Neural cell (in vitro differentiated cells): ENCODE measurements at regions not wholly inside any gene's neighbourhood (a gene's known extent, or its start where the extent isn't known, plus 50 kb on each side); places are given as distances from the start of the nearest gene placed in this dataset.

Source experiments
- H2AFZ ChIP-seq: fragments of 200-600, 300-800 bp; sonication (generic), shearing (Covaris generic); 2 replicates; pipeline ENCODE4 v1.6.0; 2014; ENCODE audit warnings: low read depth, mild to moderate bottlenecking, antibody characterized with exemption, low read length, moderate library complexity
- H3F3A ChIP-seq: fragments of 200-600 bp; shearing (Covaris generic); 2 replicates; pipeline ENCODE4 v1.6.1; 2016; ENCODE audit warnings: mild to moderate bottlenecking, moderate library complexity, mixed read lengths, antibody characterized with exemption, low read length; ENCODE audit not compliant: insufficient read depth, poor library complexity, severe bottlenecking
- H3K27ac ChIP-seq: fragments of 200-600, 300-800 bp; sonication (generic), shearing (Covaris generic); 2 replicates; pipeline ENCODE4 v1.5.1; 2014; ENCODE audit warnings: mild to moderate bottlenecking, low read length, moderate library complexity
- H3K27me3 ChIP-seq: fragments of 300-800, 200-600 bp; sonication (generic), shearing (Covaris generic); 2 replicates; pipeline ENCODE4 v1.6.0; 2014; ENCODE audit warnings: mild to moderate bottlenecking, low read depth, low read length, moderate library complexity; ENCODE audit not compliant: insufficient read depth
- H3K36me3 ChIP-seq: fragments of 300-800, 200-600 bp; sonication (generic), shearing (Covaris generic); 2 replicates; pipeline ENCODE4 v1.5.1; 2014; ENCODE audit warnings: mild to moderate bottlenecking, antibody characterized with exemption, low read length, moderate library complexity; ENCODE audit not compliant: insufficient read depth
- H3K4me2 ChIP-seq: fragments of 300-800, 200-600 bp; sonication (generic), shearing (Covaris generic); 2 replicates; pipeline ENCODE4 v1.6.0; 2014; ENCODE audit warnings: mild to moderate bottlenecking, low read length
- H3K4me3 ChIP-seq: fragments of 300-800, 200-600 bp; sonication (generic), shearing (Covaris generic); 2 replicates; pipeline ENCODE4 v1.5.1; 2014; ENCODE audit warnings: mild to moderate bottlenecking, low read length, moderate library complexity
- H3K79me2 ChIP-seq: fragments of 200-600 bp; shearing (Covaris generic); replicated peaks from 2 replicates; pipeline ENCODE4 v1.6.0; 2014; ENCODE audit warnings: mild to moderate bottlenecking, low read length, moderate library complexity; ENCODE audit not compliant: insufficient read depth
- H3K9ac ChIP-seq: fragments of 300-800, 200-600 bp; sonication (generic), shearing (Covaris generic); 2 replicates; pipeline ENCODE4 v1.6.1; 2016; ENCODE audit warnings: mild to moderate bottlenecking, low read length, mixed read lengths
- H3K9me2 ChIP-seq: fragments of 200-600 bp; shearing (Covaris generic); 2 replicates; pipeline ENCODE4 v1.6.1; 2016; ENCODE audit warnings: mild to moderate bottlenecking, low read length, mixed read lengths; ENCODE audit not compliant: insufficient read depth
- H3K9me3 ChIP-seq: fragments of 200-600, 300-800 bp; sonication (generic), shearing (Covaris generic); 2 replicates; pipeline ENCODE4 v1.6.1; 2016; ENCODE audit warnings: mild to moderate bottlenecking, mixed run types, low read length, moderate library complexity, mixed read lengths
- H4K20me1 ChIP-seq: fragments of 200-600 bp; shearing (Covaris generic); 2 replicates; pipeline ENCODE4 v1.6.1; 2016; ENCODE audit warnings: mild to moderate bottlenecking, mixed run types; ENCODE audit not compliant: insufficient read depth
- EP300 ChIP-seq: fragments of 450-650 bp; conservative IDR thresholded peaks from 2 replicates; pipeline ENCODE4 v1.6.1; 2014; ENCODE audit warnings: antibody characterized with exemption, mild to moderate bottlenecking, moderate library complexity; ENCODE audit not compliant: poor library complexity, severe bottlenecking
- EZH2 ChIP-seq: fragments of 200-600, 300-800 bp; shearing (Covaris generic), sonication (generic); IDR thresholded peaks from 2 replicates; pipeline ENCODE4 v1.6.1; 2014; ENCODE audit warnings: antibody characterized with exemption, low read length, borderline replicate concordance, mild to moderate bottlenecking; ENCODE audit not compliant: insufficient read depth, poor library complexity, severe bottlenecking
- MXI1 ChIP-seq: fragments of 450-650 bp; conservative IDR thresholded peaks from 2 replicates; pipeline ENCODE4 v1.6.1; 2014; ENCODE audit warnings: antibody characterized with exemption, mild to moderate bottlenecking; ENCODE audit not compliant: poor library complexity, severe bottlenecking
- POLR2AphosphoS5 ChIP-seq: IDR thresholded peaks from 2 replicates; pipeline ENCODE4 v1.6.1; 2012
- RAD21 ChIP-seq: fragments of 450-650 bp; conservative IDR thresholded peaks from 2 replicates; pipeline ENCODE4 v1.6.1; 2014; ENCODE audit warnings: antibody characterized with exemption, mild to moderate bottlenecking, moderate library complexity
- SMC3 ChIP-seq: fragments of 450-650 bp; conservative IDR thresholded peaks from 2 replicates; pipeline ENCODE4 v1.6.1; 2014; ENCODE audit warnings: antibody characterized with exemption, mild to moderate bottlenecking, moderate library complexity; ENCODE audit not compliant: poor library complexity
- TAF1 ChIP-seq: IDR thresholded peaks from 2 replicates; pipeline ENCODE4 v1.6.1; 2012; ENCODE audit warnings: low read depth
- TF ChIP-seq, protein P1 (sequence below): IDR thresholded peaks from 2 replicates; pipeline ENCODE4 v1.6.1; 2012; ENCODE audit warnings: borderline replicate concordance
- TF ChIP-seq, protein P2 (sequence below): fragments of 450-650 bp; IDR thresholded peaks from 2 replicates; pipeline ENCODE4 v1.5.1; 2014; ENCODE audit warnings: antibody characterized with exemption, mild to moderate bottlenecking, moderate library complexity; ENCODE audit not compliant: poor library complexity, severe bottlenecking

DNA sequence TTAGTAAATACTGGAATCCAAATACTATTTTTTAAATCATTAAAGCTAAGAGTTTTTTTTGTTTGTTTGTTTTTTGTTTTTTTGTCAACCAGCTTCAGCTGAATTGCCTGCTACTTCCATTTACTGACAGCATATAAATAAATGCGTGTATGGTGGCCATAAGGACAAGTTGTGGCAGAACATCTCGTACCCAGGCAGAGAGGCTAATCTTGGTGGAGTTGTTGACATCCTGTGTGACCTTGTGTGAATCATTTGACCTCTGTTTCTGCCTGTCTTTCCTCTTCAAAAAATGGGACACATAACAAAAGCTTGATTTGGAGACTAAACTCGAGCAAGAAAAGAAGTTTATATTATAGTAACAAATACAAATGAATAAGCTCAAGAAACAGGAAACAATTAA, 734.2 kb downstream of the MCTP2 start:
- no peaks in the 10 kb centered on the region for H3K9me2 ChIP-seq
- H4K20me1 ChIP-seq: no peaks in the 10 kb centered on the region
- no peak overlapping the region for H3K4me3 ChIP-seq
- no peaks in the 10 kb centered on the region for H3K79me2 ChIP-seq
- TF ChIP-seq MXI1: no peak
- no peak for TF ChIP-seq TAF1
- TF ChIP-seq EP300: no peak
- no peak for TF ChIP-seq EZH2
- no peak for TF ChIP-seq SMC3
- no peak for TF ChIP-seq RAD21
- no peak for TF ChIP-seq POLR2AphosphoS5
- TF ChIP-seq, protein P1, sequence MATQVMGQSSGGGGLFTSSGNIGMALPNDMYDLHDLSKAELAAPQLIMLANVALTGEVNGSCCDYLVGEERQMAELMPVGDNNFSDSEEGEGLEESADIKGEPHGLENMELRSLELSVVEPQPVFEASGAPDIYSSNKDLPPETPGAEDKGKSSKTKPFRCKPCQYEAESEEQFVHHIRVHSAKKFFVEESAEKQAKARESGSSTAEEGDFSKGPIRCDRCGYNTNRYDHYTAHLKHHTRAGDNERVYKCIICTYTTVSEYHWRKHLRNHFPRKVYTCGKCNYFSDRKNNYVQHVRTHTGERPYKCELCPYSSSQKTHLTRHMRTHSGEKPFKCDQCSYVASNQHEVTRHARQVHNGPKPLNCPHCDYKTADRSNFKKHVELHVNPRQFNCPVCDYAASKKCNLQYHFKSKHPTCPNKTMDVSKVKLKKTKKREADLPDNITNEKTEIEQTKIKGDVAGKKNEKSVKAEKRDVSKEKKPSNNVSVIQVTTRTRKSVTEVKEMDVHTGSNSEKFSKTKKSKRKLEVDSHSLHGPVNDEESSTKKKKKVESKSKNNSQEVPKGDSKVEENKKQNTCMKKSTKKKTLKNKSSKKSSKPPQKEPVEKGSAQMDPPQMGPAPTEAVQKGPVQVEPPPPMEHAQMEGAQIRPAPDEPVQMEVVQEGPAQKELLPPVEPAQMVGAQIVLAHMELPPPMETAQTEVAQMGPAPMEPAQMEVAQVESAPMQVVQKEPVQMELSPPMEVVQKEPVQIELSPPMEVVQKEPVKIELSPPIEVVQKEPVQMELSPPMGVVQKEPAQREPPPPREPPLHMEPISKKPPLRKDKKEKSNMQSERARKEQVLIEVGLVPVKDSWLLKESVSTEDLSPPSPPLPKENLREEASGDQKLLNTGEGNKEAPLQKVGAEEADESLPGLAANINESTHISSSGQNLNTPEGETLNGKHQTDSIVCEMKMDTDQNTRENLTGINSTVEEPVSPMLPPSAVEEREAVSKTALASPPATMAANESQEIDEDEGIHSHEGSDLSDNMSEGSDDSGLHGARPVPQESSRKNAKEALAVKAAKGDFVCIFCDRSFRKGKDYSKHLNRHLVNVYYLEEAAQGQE: no peak
- TF ChIP-seq, protein P2, sequence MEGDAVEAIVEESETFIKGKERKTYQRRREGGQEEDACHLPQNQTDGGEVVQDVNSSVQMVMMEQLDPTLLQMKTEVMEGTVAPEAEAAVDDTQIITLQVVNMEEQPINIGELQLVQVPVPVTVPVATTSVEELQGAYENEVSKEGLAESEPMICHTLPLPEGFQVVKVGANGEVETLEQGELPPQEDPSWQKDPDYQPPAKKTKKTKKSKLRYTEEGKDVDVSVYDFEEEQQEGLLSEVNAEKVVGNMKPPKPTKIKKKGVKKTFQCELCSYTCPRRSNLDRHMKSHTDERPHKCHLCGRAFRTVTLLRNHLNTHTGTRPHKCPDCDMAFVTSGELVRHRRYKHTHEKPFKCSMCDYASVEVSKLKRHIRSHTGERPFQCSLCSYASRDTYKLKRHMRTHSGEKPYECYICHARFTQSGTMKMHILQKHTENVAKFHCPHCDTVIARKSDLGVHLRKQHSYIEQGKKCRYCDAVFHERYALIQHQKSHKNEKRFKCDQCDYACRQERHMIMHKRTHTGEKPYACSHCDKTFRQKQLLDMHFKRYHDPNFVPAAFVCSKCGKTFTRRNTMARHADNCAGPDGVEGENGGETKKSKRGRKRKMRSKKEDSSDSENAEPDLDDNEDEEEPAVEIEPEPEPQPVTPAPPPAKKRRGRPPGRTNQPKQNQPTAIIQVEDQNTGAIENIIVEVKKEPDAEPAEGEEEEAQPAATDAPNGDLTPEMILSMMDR: no peak
- no peaks in the 10 kb centered on the region for H3F3A ChIP-seq
- H3K9me3 ChIP-seq: no peaks in the 10 kb centered on the region
- no peak overlapping the region for H3K9ac ChIP-seq
- no peak overlapping the region for H3K27ac ChIP-seq
- no peak overlapping the region for H3K4me2 ChIP-seq
- H3K27me3 ChIP-seq: no peaks in the 10 kb centered on the region
- H3K36me3 ChIP-seq: no peaks in the 10 kb centered on the region
- no peak overlapping the region for H2AFZ ChIP-seq

DNA sequence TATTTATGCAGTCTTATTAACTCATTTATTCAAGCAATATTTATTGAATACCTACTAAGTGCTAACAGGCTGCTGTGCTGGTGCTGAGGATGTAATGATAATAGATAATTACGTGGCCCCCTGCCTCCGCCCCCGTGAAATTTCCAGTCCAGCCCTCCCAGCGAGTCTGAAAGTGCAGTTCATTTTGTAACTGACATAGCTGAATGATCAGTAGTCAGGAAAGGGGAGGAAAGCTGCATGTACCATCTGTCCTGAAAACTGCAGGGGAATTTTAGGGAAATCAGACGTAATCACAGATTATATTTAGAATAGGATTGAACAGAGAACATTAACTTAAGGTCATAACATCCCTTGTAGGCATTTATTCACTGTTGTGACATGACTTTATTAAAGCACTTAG, 736.8 kb downstream of the MCTP2 start:
- Histone ChIP-seq H3K36me3 (no peaks in the 10 kb centered on the region), H3K4me2 (no peak overlapping the region), H2AFZ (no peak overlapping the region), H3K27me3 (no peaks in the 10 kb centered on the region), H3K79me2 (no peaks in the 10 kb centered on the region), H3K9me2 (no peaks in the 10 kb centered on the region), H3K27ac (no peak overlapping the region), H3K4me3 (no peak overlapping the region), H3K9ac (no peak overlapping the region), H3K9me3 (no peaks in the 10 kb centered on the region), H4K20me1 (no peaks in the 10 kb centered on the region), H3F3A (no peaks in the 10 kb centered on the region)
- TF ChIP-seq SMC3: no peak
- no peak for TF ChIP-seq RAD21
- TF ChIP-seq EP300: no peak
- TF ChIP-seq, protein P2: no peak
- no peak for TF ChIP-seq TAF1
- TF ChIP-seq EZH2: no peak
